ENCODE measurements at regions not wholly inside any gene's neighbourhood (a gene's known extent, or its start where the extent isn't known, plus 50 kb on each side); places are given as distances from the start of the nearest gene placed in this dataset.

- Mint-ChIP-seq H3K27me3 (peaks cover 21% of the 10 kb centered on the region), H3K9me3 (no peaks in the 10 kb centered on the region), H3K4me1 (ENCODE audit: unreplicated experiment) (no peaks in the 10 kb centered on the region), H3K36me3 (no peaks in the 10 kb centered on the region), H3K4me3 (no peak overlapping the region), H3K27ac (no peak overlapping the region)
- TF ChIP-seq CTCF (conservative IDR thresholded peaks at IDR 0.05) = no peak
- DNase-seq (ENCODE audit: extremely low spot score, unreplicated experiment) = no peak
Observed at GRCh38 chr16:5349101-5349500, 251.5 kb upstream of the EEF2KMT start.

GRCh38 chr16:5347561-5347960 is 250.0 kb upstream of the EEF2KMT start:
- no peak for DNase-seq (ENCODE audit: extremely low spot score, unreplicated experiment)
- no peaks in the 10 kb centered on the region for H3K9me3 Mint-ChIP-seq
- no peaks in the 10 kb centered on the region for H3K36me3 Mint-ChIP-seq
- H3K4me1 Mint-ChIP-seq (ENCODE audit: unreplicated experiment) = no peaks in the 10 kb centered on the region
- TF ChIP-seq CTCF (conservative IDR thresholded peaks at IDR 0.05) = no peak
- H3K27ac Mint-ChIP-seq = no peak overlapping the region
- peaks cover 21% of the 10 kb centered on the region for H3K27me3 Mint-ChIP-seq
- H3K4me3 Mint-ChIP-seq = no peak overlapping the region

GRCh38 chr16:5336941-5337340 is 239.3 kb upstream of the EEF2KMT start:
- Mint-ChIP-seq H3K27ac (no peak overlapping the region), H3K4me1 (ENCODE audit: unreplicated experiment) (no peaks in the 10 kb centered on the region), H3K36me3 (no peaks in the 10 kb centered on the region), H3K9me3 (peaks cover 9% of the 10 kb centered on the region), H3K27me3 (peaks cover 44% of the 10 kb centered on the region), H3K4me3 (no peak overlapping the region)
- TF ChIP-seq CTCF (conservative IDR thresholded peaks at IDR 0.05) = no peak
- no peak for DNase-seq (ENCODE audit: extremely low spot score, unreplicated experiment)

GRCh38 chr16:5333991-5334390 is 236.4 kb upstream of the EEF2KMT start:
- DNase-seq (ENCODE audit: extremely low spot score, unreplicated experiment) = no peak
- Mint-ChIP-seq H3K4me3 (no peak overlapping the region), H3K4me1 (ENCODE audit: unreplicated experiment) (no peaks in the 10 kb centered on the region), H3K9me3 (peaks cover 14% of the 10 kb centered on the region), H3K36me3 (no peaks in the 10 kb centered on the region), H3K27me3 (peaks cover 24% of the 10 kb centered on the region), H3K27ac (no peak overlapping the region)
- no peak for TF ChIP-seq CTCF (conservative IDR thresholded peaks at IDR 0.05)

- H3K9me3 Mint-ChIP-seq = peaks cover 14% of the 10 kb centered on the region
- peaks cover 21% of the 10 kb centered on the region for H3K27me3 Mint-ChIP-seq
Observed at GRCh38 chr16:5333126-5333525, 235.5 kb upstream of the EEF2KMT start.

More at GRCh38 chr16:5333126-5333525, 235.5 kb upstream of the EEF2KMT start:
- H3K4me1 Mint-ChIP-seq (ENCODE audit: unreplicated experiment) = no peaks in the 10 kb centered on the region
- no peak overlapping the region for H3K4me3 Mint-ChIP-seq
- no peak overlapping the region for H3K27ac Mint-ChIP-seq
- TF ChIP-seq CTCF (conservative IDR thresholded peaks at IDR 0.05) = no peak
- H3K36me3 Mint-ChIP-seq = no peaks in the 10 kb centered on the region
- no peak for DNase-seq (ENCODE audit: extremely low spot score, unreplicated experiment)
